SH-SY5Y (cell line): ENCODE measurements at regions not wholly inside any gene's neighbourhood (a gene's known extent, or its start where the extent isn't known, plus 50 kb on each side); places are given as distances from the start of the nearest gene placed in this dataset.

Source experiments
- GATA2 ChIP-seq: IDR thresholded peaks from 2 replicates; pipeline ENCODE4 v1.6.1; 2011; ENCODE audit warnings: mild to moderate bottlenecking, low read depth, low read length
- GATA3 ChIP-seq: IDR thresholded peaks from 2 replicates; pipeline ENCODE4 v1.6.1; 2011; ENCODE audit warnings: low read depth, mild to moderate bottlenecking, low read length, moderate library complexity

DNA sequence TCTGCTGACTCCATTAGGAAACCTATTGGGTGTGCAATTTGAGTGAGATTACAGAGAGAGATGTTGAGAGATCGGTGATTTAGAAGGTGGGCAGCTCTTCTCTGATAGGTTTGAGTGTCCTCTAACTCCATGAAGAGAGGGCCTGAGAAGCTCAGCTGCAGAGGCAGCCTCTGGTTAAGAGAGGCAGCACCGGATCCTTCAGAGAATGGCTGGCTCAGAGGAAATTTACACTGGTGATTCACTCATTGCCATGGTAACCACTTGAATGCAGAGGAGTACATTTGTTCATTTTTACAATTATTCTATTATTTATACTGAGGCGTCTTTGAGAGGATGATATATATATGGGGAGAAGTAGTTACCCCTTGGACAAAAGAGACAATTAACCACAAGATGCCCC, 171.7 kb downstream of the PDGFRA start:
- TF ChIP-seq GATA2 (no peak), GATA3 (no peak)
